ENCODE measurements at regions not wholly inside any gene's neighbourhood (a gene's known extent, or its start where the extent isn't known, plus 50 kb on each side); places are given as distances from the start of the nearest gene placed in this dataset.

GRCh38 chr6:106889692-106890091 lies 84.8 kb downstream of the CD24 start:
- TF ChIP-seq YY1 (IDR thresholded peaks at IDR 0.05; ENCODE audit: low read depth) (no peak), USF1 (IDR thresholded peaks at IDR 0.05) (no peak), REST (IDR thresholded peaks at IDR 0.05; ENCODE audit: low read depth) (no peak), RAD21 (IDR thresholded peaks at IDR 0.05; ENCODE audit: low read depth) (no peak), EGR1 (IDR thresholded peaks at IDR 0.05) (no peak), ZBTB7A (IDR thresholded peaks at IDR 0.05; ENCODE audit: low read depth) (no peak), TEAD4 (IDR thresholded peaks at IDR 0.05) (no peak), TAF1 (IDR thresholded peaks at IDR 0.05; ENCODE audit: low read depth) (no peak)

GRCh38 chr6:106886922-106887797 lies 87.4 kb downstream of the CD24 start:
- TF ChIP-seq EP300 (IDR thresholded peaks at IDR 0.05; ENCODE audit: borderline replicate concordance) (no peak), ZBTB7A (IDR thresholded peaks at IDR 0.05; ENCODE audit: low read depth) (no peak), MAX (IDR thresholded peaks at IDR 0.05) (no peak), CEBPB (IDR thresholded peaks at IDR 0.05) (no peak)

GRCh38 chr6:106886081-106886843 lies 88.3 kb downstream of the CD24 start:
- TF ChIP-seq RAD21 (IDR thresholded peaks at IDR 0.05; ENCODE audit: low read depth): no peak

GRCh38 chr6:106885679-106886078 lies 88.8 kb downstream of the CD24 start:
- TF ChIP-seq MAX (IDR thresholded peaks at IDR 0.05) (no peak), FOXM1 (IDR thresholded peaks at IDR 0.05; ENCODE audit: borderline replicate concordance, low read depth) (no peak), TCF12 (IDR thresholded peaks at IDR 0.05; ENCODE audit: low read depth) (no peak), RAD21 (IDR thresholded peaks at IDR 0.05; ENCODE audit: low read depth) (no peak), CEBPB (IDR thresholded peaks at IDR 0.05) (no peak), YY1 (IDR thresholded peaks at IDR 0.05; ENCODE audit: low read depth) (no peak), EGR1 (IDR thresholded peaks at IDR 0.05) (no peak), TAF1 (IDR thresholded peaks at IDR 0.05; ENCODE audit: low read depth) (no peak), CREB1 (IDR thresholded peaks at IDR 0.05; ENCODE audit: low read depth) (no peak), EP300 (IDR thresholded peaks at IDR 0.05; ENCODE audit: borderline replicate concordance) (no peak), USF1 (IDR thresholded peaks at IDR 0.05) (no peak), NFIC (IDR thresholded peaks at IDR 0.05) (no peak), ZBTB7A (IDR thresholded peaks at IDR 0.05; ENCODE audit: low read depth) (no peak), TEAD4 (IDR thresholded peaks at IDR 0.05) (no peak)

GRCh38 chr6:106884576-106884975 lies 90.0 kb downstream of the CD24 start:
- no peak for TF ChIP-seq CEBPB (IDR thresholded peaks at IDR 0.05)
- TF ChIP-seq NFIC (IDR thresholded peaks at IDR 0.05): no peak
- no peak for TF ChIP-seq USF1 (IDR thresholded peaks at IDR 0.05)
- no peak for TF ChIP-seq ZBTB7A (IDR thresholded peaks at IDR 0.05; ENCODE audit: low read depth)
- TF ChIP-seq MAX (IDR thresholded peaks at IDR 0.05): no peak
- no peak for TF ChIP-seq RAD21 (IDR thresholded peaks at IDR 0.05; ENCODE audit: low read depth)
- TF ChIP-seq TAF1 (IDR thresholded peaks at IDR 0.05; ENCODE audit: low read depth): no peak
- no peak for TF ChIP-seq REST (IDR thresholded peaks at IDR 0.05; ENCODE audit: low read depth)
- no peak for TF ChIP-seq EP300 (IDR thresholded peaks at IDR 0.05; ENCODE audit: borderline replicate concordance)

Data from Ishikawa (cell line).